Astrocyte (in vitro differentiated cells and primary cell): ENCODE measurements at regions not wholly inside any gene's neighbourhood (a gene's known extent, or its start where the extent isn't known, plus 50 kb on each side); places are given as distances from the start of the nearest gene placed in this dataset.

Source experiments
- EZH2 ChIP-seq: IDR thresholded peaks from 2 replicates; pipeline ENCODE4 v1.6.1; 2012; ENCODE audit warnings: mild to moderate bottlenecking, low read length, inconsistent platforms; ENCODE audit not compliant: insufficient read depth
- TF ChIP-seq, protein P1 (sequence below): IDR thresholded peaks from 2 replicates; pipeline ENCODE4 v1.5.1; 2011; ENCODE audit warnings: low read depth, mild to moderate bottlenecking, inconsistent platforms, low read length, moderate library complexity; ENCODE audit not compliant: insufficient read depth

DNA sequence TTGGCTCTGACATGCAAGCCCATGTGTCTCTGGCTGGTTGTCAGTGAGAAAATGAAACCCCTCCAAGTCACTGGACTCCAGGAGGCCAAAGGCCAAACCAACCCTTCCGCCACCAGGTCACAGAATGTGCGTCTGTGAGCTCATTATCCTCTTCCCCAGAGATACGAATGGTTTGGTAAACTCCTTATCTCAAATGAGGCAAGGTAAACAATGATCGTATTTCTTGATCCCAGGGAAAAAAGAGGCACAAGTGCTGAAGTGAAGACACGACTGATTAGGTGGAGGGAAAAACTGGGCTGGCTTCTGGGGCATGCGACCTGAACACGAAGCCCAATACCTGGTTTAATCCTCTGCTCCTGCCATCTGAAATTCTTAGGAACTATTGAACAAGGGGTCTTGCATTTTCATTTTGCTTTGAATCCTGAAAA lies 70.6 kb upstream of the ARID5B start:
- TF ChIP-seq, protein P1, sequence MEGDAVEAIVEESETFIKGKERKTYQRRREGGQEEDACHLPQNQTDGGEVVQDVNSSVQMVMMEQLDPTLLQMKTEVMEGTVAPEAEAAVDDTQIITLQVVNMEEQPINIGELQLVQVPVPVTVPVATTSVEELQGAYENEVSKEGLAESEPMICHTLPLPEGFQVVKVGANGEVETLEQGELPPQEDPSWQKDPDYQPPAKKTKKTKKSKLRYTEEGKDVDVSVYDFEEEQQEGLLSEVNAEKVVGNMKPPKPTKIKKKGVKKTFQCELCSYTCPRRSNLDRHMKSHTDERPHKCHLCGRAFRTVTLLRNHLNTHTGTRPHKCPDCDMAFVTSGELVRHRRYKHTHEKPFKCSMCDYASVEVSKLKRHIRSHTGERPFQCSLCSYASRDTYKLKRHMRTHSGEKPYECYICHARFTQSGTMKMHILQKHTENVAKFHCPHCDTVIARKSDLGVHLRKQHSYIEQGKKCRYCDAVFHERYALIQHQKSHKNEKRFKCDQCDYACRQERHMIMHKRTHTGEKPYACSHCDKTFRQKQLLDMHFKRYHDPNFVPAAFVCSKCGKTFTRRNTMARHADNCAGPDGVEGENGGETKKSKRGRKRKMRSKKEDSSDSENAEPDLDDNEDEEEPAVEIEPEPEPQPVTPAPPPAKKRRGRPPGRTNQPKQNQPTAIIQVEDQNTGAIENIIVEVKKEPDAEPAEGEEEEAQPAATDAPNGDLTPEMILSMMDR, result no peak
- TF ChIP-seq EZH2, result no peak
